Calu3 (cell line): ENCODE measurements at regions not wholly inside any gene's neighbourhood (a gene's known extent, or its start where the extent isn't known, plus 50 kb on each side); places are given as distances from the start of the nearest gene placed in this dataset.

ENCODE experiments used
- BruUV-seq: library from RNA; stranded (reverse); fragments of 400-500 nt; replicated peaks from 2 replicates; lab custom pipeline; 2021; lab: Mats Ljungman, UMichigan
- CTCF ChIA-PET: fragments of 300-600 bp; sonication (Branson Sonifier 250); formaldehyde crosslinking; loops from one replicate; lab custom pipeline; 2022; ENCODE audit warnings: antibody characterized with exemption; lab: Charles Lee
- DNase-seq: peaks from one replicate; pipeline ENCODE4 v3.0.0; 2022
- H3K27ac Mint-ChIP-seq: one replicate; pipeline ENCODE4 v1.8.0; 2022; ENCODE audit warnings: mixed read lengths; ENCODE audit not compliant: unreplicated experiment
- H3K27me3 Mint-ChIP-seq: one replicate; pipeline ENCODE4 v1.8.0; 2022; ENCODE audit warnings: mixed read lengths; ENCODE audit not compliant: unreplicated experiment
- H3K36me3 Mint-ChIP-seq: one replicate; pipeline ENCODE4 v1.8.0; 2022; ENCODE audit warnings: mild to moderate bottlenecking, moderate library complexity, mixed read lengths; ENCODE audit not compliant: insufficient read depth, unreplicated experiment
- H3K4me1 Mint-ChIP-seq: one replicate; pipeline ENCODE4 v1.8.0; 2022; ENCODE audit warnings: mild to moderate bottlenecking, low read depth, mixed read lengths; ENCODE audit not compliant: unreplicated experiment
- H3K4me3 Mint-ChIP-seq: one replicate; pipeline ENCODE4 v1.8.0; 2022; ENCODE audit warnings: mild to moderate bottlenecking, low read depth, moderate library complexity, mixed read lengths; ENCODE audit not compliant: unreplicated experiment
- H3K9me3 Mint-ChIP-seq: one replicate; pipeline ENCODE4 v1.8.0; 2022; ENCODE audit warnings: low read depth, mixed read lengths; ENCODE audit not compliant: unreplicated experiment
- intact Hi-C: fragments of 100-400 bp; cut with micrococcal nuclease; formaldehyde crosslinking; loops from one replicate; pipeline ENCODE4 v1.10.0; 2022; ENCODE audit not compliant: unreplicated experiment
- TF ChIP-seq, protein P1 (sequence below): fragments of 200-600 bp; IDR thresholded peaks from one replicate; pipeline ENCODE4 v1.8.0; 2022; ENCODE audit warnings: antibody characterized with exemption; ENCODE audit not compliant: unreplicated experiment

DNA sequence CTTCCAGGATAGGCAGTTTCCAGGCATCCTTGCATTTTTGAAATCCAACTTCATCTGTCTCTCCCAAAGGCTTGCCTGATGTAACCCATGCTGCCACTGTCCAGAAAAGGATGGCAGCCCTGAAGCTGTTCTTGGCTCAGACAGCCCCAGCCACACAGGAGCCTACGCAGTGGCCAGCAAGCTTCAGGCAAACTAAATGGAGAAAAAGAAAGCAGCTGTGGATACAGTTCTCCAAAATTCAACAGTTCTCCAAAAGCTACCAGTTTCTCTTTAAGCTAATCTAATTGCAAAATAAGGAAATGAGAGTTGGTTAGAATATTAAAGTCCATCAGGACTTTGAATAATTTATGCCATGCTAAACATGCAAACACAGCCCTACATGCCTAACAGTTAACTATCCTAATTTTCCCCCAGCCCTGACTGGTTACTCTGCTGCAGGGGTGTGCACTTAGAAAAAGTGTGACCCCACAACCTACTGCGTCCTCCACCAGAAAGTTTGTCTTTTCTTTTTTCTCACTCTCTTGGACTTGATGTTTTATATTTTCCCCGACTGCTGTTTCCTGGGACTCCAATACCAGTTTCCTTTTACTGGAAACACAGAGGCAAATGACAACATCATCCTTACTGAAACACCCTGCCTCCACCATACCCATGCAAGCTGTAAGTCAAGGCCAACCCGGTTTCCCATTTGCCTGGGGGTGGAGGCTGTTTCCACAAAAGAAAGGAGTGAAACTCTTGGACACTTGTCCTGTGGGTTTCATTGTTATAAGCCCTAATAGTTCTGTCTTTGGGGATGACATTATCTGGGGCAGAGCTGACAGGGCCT is 69.1 kb upstream of the OR5AN1 start:
- no peak overlapping the region for H3K4me3 Mint-ChIP-seq
- BruUV-seq = no TSS peak
- CTCF ChIA-PET = no interaction called here
- H3K4me1 Mint-ChIP-seq = peaks cover 19% of the 10 kb centered on the region
- H3K9me3 Mint-ChIP-seq = no peaks in the 10 kb centered on the region
- H3K27me3 Mint-ChIP-seq = peaks cover 43% of the 10 kb centered on the region
- TF ChIP-seq, protein P1, sequence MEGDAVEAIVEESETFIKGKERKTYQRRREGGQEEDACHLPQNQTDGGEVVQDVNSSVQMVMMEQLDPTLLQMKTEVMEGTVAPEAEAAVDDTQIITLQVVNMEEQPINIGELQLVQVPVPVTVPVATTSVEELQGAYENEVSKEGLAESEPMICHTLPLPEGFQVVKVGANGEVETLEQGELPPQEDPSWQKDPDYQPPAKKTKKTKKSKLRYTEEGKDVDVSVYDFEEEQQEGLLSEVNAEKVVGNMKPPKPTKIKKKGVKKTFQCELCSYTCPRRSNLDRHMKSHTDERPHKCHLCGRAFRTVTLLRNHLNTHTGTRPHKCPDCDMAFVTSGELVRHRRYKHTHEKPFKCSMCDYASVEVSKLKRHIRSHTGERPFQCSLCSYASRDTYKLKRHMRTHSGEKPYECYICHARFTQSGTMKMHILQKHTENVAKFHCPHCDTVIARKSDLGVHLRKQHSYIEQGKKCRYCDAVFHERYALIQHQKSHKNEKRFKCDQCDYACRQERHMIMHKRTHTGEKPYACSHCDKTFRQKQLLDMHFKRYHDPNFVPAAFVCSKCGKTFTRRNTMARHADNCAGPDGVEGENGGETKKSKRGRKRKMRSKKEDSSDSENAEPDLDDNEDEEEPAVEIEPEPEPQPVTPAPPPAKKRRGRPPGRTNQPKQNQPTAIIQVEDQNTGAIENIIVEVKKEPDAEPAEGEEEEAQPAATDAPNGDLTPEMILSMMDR = no peak
- no peak overlapping the region for H3K27ac Mint-ChIP-seq
- intact Hi-C loops = loop anchor here (10.0 kb wide), 1 partner anchor 395 kb away; no protein-coding TSS in a partner anchor
- DNase-seq = no peak
- H3K36me3 Mint-ChIP-seq = no peaks in the 10 kb centered on the region

DNA sequence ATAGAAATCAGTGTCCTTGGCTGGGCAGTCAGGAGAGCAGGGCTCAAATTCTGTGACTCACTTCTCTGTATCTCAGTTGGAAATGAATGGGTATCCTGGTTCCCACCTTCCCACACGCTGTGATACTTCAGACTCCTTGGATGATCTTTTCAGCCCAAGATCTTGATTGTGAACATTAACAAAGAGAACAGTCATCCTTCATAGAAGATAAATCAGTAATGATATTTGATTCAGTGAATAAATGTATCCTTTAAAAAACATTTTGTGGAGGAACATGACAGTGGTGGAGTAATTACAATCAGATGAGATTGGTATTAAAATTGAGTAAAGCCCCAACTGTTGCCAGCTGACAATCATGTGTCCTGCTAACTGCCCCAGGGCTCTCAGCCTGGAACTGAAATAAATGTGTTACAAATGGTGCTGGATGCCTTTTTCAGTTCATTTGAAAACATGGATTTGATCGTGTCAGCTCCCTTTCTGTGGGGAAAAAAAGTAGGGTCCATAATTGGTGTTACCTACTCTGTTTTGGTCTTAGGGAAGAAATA is 72.9 kb upstream of the OR5AN1 start:
- Mint-ChIP-seq H3K4me3 (no peak overlapping the region), H3K9me3 (no peaks in the 10 kb centered on the region), H3K36me3 (no peaks in the 10 kb centered on the region), H3K4me1 (no peaks in the 10 kb centered on the region), H3K27ac (no peak overlapping the region), H3K27me3 (peaks cover 43% of the 10 kb centered on the region)
- TF ChIP-seq, protein P1 = no peak
- intact Hi-C loops = loop anchor here (2.0 to 10.0 kb wide), 2 partner anchors 115 to 399 kb away; no protein-coding TSS in a partner anchor
- DNase-seq = no peak
- BruUV-seq = no TSS peak
- CTCF ChIA-PET = interaction anchor here (1.8 kb wide), 1 partner anchor 22 kb away, joined by 7 read pairs; no protein-coding TSS in a partner anchor

DNA sequence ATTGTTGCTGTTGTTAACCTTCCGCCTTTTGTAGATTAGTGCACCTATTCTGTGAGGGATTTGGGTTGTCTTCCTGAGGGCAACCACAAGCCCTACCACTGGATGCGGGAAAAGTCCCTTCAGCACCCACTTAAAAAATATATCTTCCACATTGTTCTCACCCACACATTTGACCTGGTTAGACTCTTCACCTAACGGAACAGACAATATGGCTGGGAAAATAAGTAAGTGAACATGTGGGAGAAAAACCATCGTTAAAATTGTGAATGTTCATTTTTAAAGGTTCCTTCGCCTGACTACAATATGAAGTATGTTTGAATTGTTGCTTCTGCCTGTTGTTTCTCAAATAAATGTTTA is 72.0 kb upstream of the MPEG1 start:
- intact Hi-C loops = loop anchor here (1.0 to 10.0 kb wide), 5 partner anchors 21 to 400 kb away; no protein-coding TSS in a partner anchor
- DNase-seq = no peak
- Mint-ChIP-seq H3K27ac (no peak overlapping the region), H3K4me1 (no peaks in the 10 kb centered on the region), H3K4me3 (no peak overlapping the region), H3K36me3 (no peaks in the 10 kb centered on the region), H3K27me3 (peaks cover 43% of the 10 kb centered on the region), H3K9me3 (no peaks in the 10 kb centered on the region)
- CTCF ChIA-PET = interaction anchor here (1.8 kb wide), 1 partner anchor 21 kb away, joined by 7 read pairs; no protein-coding TSS in a partner anchor
- TF ChIP-seq, protein P1 = no peak
- BruUV-seq = no TSS peak

DNA sequence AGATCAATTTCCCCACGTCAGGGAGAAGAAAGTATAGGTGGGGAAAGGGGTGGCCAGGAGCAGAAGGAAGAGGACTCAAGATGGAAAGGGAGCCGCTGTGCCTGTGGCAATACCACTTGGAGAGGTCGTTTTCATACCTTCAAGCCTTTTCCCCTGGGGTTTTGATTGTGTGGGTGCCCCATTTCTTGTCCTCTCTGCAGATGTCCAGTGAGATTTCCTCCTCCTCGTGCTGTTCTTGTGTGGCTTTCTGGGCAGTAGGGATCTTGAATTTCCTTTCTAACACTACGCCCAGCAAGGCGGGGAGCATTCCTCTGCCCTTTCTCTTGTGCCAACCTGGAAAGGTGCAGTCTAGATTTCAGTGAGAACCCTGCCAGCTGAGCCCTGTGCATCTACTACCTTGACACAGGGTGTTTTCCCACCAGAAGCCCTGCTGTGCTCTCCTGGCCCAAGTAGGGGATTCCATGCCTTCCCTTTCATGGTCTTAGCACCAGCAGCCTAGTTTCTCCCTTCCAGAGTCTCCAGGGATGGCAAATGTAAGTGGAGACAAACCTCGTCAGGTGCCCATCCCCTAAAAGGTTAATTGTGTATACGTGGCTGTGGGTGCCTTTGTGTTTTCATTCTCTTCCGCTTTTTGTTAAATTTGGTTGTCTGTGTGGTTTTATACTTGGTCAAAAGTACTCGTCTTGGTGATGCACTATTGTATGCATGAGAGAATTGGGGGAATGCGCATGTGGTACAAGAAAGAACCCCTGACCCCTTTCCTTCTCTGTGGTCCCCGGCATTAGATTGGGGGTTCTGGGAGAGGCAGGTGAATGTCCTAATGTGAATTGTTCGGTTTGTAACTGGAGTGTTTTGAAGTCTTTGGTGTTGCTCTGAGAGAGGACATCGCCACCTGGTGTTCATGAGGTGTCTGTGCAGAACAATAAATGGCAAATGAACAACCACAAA is 71.4 kb upstream of the MPEG1 start:
- no TSS peak for BruUV-seq
- TF ChIP-seq, protein P1 = peak; percentile 58
- H3K36me3 Mint-ChIP-seq = no peaks in the 10 kb centered on the region
- peaks cover 40% of the 10 kb centered on the region for H3K27me3 Mint-ChIP-seq
- no peak overlapping the region for H3K4me3 Mint-ChIP-seq
- no peaks in the 10 kb centered on the region for H3K9me3 Mint-ChIP-seq
- DNase-seq = peak; percentile 50
- H3K4me1 Mint-ChIP-seq = no peaks in the 10 kb centered on the region
- intact Hi-C loops = loop anchor here (1.0 to 10.0 kb wide), 5 partner anchors 21 to 401 kb away; no protein-coding TSS in a partner anchor
- H3K27ac Mint-ChIP-seq = no peak overlapping the region
- CTCF ChIA-PET = no interaction called here
